ENCODE measurements at regions not wholly inside any gene's neighbourhood (a gene's known extent, or its start where the extent isn't known, plus 50 kb on each side); places are given as distances from the start of the nearest gene placed in this dataset.
A peak's percentile ranks its signal among the peaks of the same experiment; 100 is the strongest.
"Not testable (repeated sequence)": the region's sequence is repeated elsewhere in the genome, so short reads cannot be mapped to it uniquely, and the experiment has no call there.

- not testable (repeated sequence) for DNase-seq
Observed at GRCh38 chr10:46204482-46205102, 82.2 kb upstream of the ANTXRL start.

GRCh38 chr10:46210427-46210826, 76.4 kb upstream of the ANTXRL start:
- not testable (repeated sequence) for DNase-seq

GRCh38 chr10:46215426-46215825, 71.4 kb upstream of the ANTXRL start:
- DNase-seq, result peak in 1 of 2 experiments; percentile 1

- peak in 1 of 2 experiments; percentile 2 for DNase-seq
Observed at GRCh38 chr10:46216003-46216634, 70.7 kb upstream of the ANTXRL start.

GRCh38 chr10:46216836-46217751, 69.7 kb upstream of the ANTXRL start:
- DNase-seq, result no peak

GRCh38 chr10:46217752-46218453, 68.9 kb upstream of the ANTXRL start:
- no peak for DNase-seq

- DNase-seq, result no peak
Observed at GRCh38 chr10:46218921-46219320, 67.9 kb upstream of the ANTXRL start.

- DNase-seq, result not testable (repeated sequence)
Observed at GRCh38 chr10:46219431-46219990, 67.3 kb upstream of the ANTXRL start.

GRCh38 chr10:46220187-46220586, 66.6 kb upstream of the ANTXRL start:
- DNase-seq, result no peak

- DNase-seq, result no peak
Observed at GRCh38 chr10:46220872-46221538, 65.8 kb upstream of the ANTXRL start.

GRCh38 chr10:46222364-46222935, 64.3 kb upstream of the ANTXRL start:
- DNase-seq, result no peak

GRCh38 chr10:46223064-46223480, 63.7 kb upstream of the ANTXRL start:
- peak; percentile 48 to 57 for DNase-seq

- DNase-seq, result peak in 1 of 2 experiments; percentile 1
Observed at GRCh38 chr10:46223626-46224413, 63.0 kb upstream of the ANTXRL start.

GRCh38 chr10:46224414-46224682, 62.4 kb upstream of the ANTXRL start:
- DNase-seq, result peak in 1 of 2 experiments; percentile 2

- peak in 1 of 2 experiments; percentile 1 for DNase-seq
Observed at GRCh38 chr10:46225597-46225996, 61.2 kb upstream of the ANTXRL start.

GRCh38 chr10:46226232-46226631, 60.6 kb upstream of the ANTXRL start:
- DNase-seq, result peak in 1 of 2 experiments; percentile 2

- peak in 1 of 2 experiments; percentile 2 for DNase-seq
Observed at GRCh38 chr10:46226900-46227558, 59.8 kb upstream of the ANTXRL start.

GRCh38 chr10:46227571-46227935, 59.2 kb upstream of the ANTXRL start:
- no peak for DNase-seq

GRCh38 chr10:46227936-46228562, 58.7 kb upstream of the ANTXRL start:
- DNase-seq, result peak in 1 of 2 experiments; percentile 3

- peak; percentile 71 to 76 for DNase-seq
Observed at GRCh38 chr10:46228563-46229071, 58.2 kb upstream of the ANTXRL start.
